ENCODE measurements at regions not wholly inside any gene's neighbourhood (a gene's known extent, or its start where the extent isn't known, plus 50 kb on each side); places are given as distances from the start of the nearest gene placed in this dataset.
A peak's percentile ranks its signal among the peaks of the same experiment; 100 is the strongest.

GRCh38 chr10:57094965-57095364 lies 733.9 kb upstream of the ZWINT start:
- DNase-seq: peak in 1 of 5 donors; percentile 43
- Histone ChIP-seq H3K36me3 (ENCODE audit: control insufficient read depth in 2 of 3, insufficient read depth in 3 of 3, low read length in 3 of 3) (no peaks in the 10 kb centered on the region), H3K27ac (ENCODE audit: low read depth in 2 of 2, low read length in 2 of 2) (no peak overlapping the region), H3K9ac (ENCODE audit: low read length in 3 of 3) (no peak overlapping the region), H3K27me3 (ENCODE audit: control insufficient read depth, insufficient read depth, low read length) (no peaks in the 10 kb centered on the region), H3K4me1 (ENCODE audit: control insufficient read depth in 2 of 3, insufficient read depth in 2 of 3, low read depth in 1 of 3, low read length in 3 of 3) (no peaks in the 10 kb centered on the region), H3K4me3 (ENCODE audit: low read length in 3 of 3) (no peak overlapping the region), H3K9me3 (ENCODE audit: control insufficient read depth in 2 of 3, insufficient read depth in 1 of 3, low read length in 3 of 3) (peaks cover 0 to 5% (median 0%) of the 10 kb centered on the region in 3 donors)
- intact Hi-C loops (cut with DNase I): no loop called here
- FAIRE-seq: no peak
- no peak for TF ChIP-seq CTCF (IDR thresholded peaks at IDR 0.05; ENCODE audit: borderline replicate concordance, extremely low read depth, insufficient read depth)

GRCh38 chr10:57094083-57094482 lies 733.0 kb upstream of the ZWINT start:
- H3K9ac ChIP-seq (ENCODE audit: low read length in 3 of 3): no peak overlapping the region
- intact Hi-C loops (cut with DNase I): no loop called here
- H3K9me3 ChIP-seq (ENCODE audit: control insufficient read depth in 2 of 3, insufficient read depth in 1 of 3, low read length in 3 of 3): peaks cover 0 to 5% (median 0%) of the 10 kb centered on the region in 3 donors
- no peaks in the 10 kb centered on the region for H3K27me3 ChIP-seq (ENCODE audit: control insufficient read depth, insufficient read depth, low read length)
- DNase-seq (no peak), FAIRE-seq (no peak)
- no peak overlapping the region for H3K27ac ChIP-seq (ENCODE audit: low read depth in 2 of 2, low read length in 2 of 2)
- no peak for TF ChIP-seq CTCF (IDR thresholded peaks at IDR 0.05; ENCODE audit: borderline replicate concordance, extremely low read depth, insufficient read depth)
- no peak overlapping the region for H3K4me3 ChIP-seq (ENCODE audit: low read length in 3 of 3)
- no peaks in the 10 kb centered on the region for H3K36me3 ChIP-seq (ENCODE audit: control insufficient read depth in 2 of 3, insufficient read depth in 3 of 3, low read length in 3 of 3)
- H3K4me1 ChIP-seq (ENCODE audit: control insufficient read depth in 2 of 3, insufficient read depth in 2 of 3, low read depth in 1 of 3, low read length in 3 of 3): no peaks in the 10 kb centered on the region

- Histone ChIP-seq H3K36me3 (ENCODE audit: control insufficient read depth in 2 of 3, insufficient read depth in 3 of 3, low read length in 3 of 3) (no peaks in the 10 kb centered on the region), H3K27ac (ENCODE audit: low read depth in 2 of 2, low read length in 2 of 2) (no peak overlapping the region), H3K4me1 (ENCODE audit: control insufficient read depth in 2 of 3, insufficient read depth in 2 of 3, low read depth in 1 of 3, low read length in 3 of 3) (no peaks in the 10 kb centered on the region), H3K4me3 (ENCODE audit: low read length in 3 of 3) (no peak overlapping the region), H3K9me3 (ENCODE audit: control insufficient read depth in 2 of 3, insufficient read depth in 1 of 3, low read length in 3 of 3) (peaks cover 0 to 3% (median 0%) of the 10 kb centered on the region in 3 donors), H3K27me3 (ENCODE audit: control insufficient read depth, insufficient read depth, low read length) (no peaks in the 10 kb centered on the region), H3K9ac (ENCODE audit: low read length in 3 of 3) (no peak overlapping the region)
- no peak for FAIRE-seq
- TF ChIP-seq CTCF (IDR thresholded peaks at IDR 0.05; ENCODE audit: borderline replicate concordance, extremely low read depth, insufficient read depth): no peak
- peak in 2 of 5 donors; percentile 8 to 54 for DNase-seq
- intact Hi-C loops (cut with DNase I): no loop called here
Observed at GRCh38 chr10:57053530-57053929, 692.5 kb upstream of the ZWINT start.

GRCh38 chr10:57049096-57049495 lies 688.0 kb upstream of the ZWINT start:
- no peak for FAIRE-seq
- intact Hi-C loops (cut with DNase I): no loop called here

More at GRCh38 chr10:57049096-57049495, 688.0 kb upstream of the ZWINT start:
- Histone ChIP-seq H3K4me1 (ENCODE audit: control insufficient read depth in 2 of 3, insufficient read depth in 2 of 3, low read depth in 1 of 3, low read length in 3 of 3) (no peaks in the 10 kb centered on the region), H3K27ac (ENCODE audit: low read depth in 2 of 2, low read length in 2 of 2) (no peak overlapping the region), H3K27me3 (ENCODE audit: control insufficient read depth, insufficient read depth, low read length) (no peaks in the 10 kb centered on the region), H3K9ac (ENCODE audit: low read length in 3 of 3) (no peak overlapping the region), H3K36me3 (ENCODE audit: control insufficient read depth in 2 of 3, insufficient read depth in 3 of 3, low read length in 3 of 3) (no peaks in the 10 kb centered on the region), H3K9me3 (ENCODE audit: control insufficient read depth in 2 of 3, insufficient read depth in 1 of 3, low read length in 3 of 3) (peaks cover 0 to 3% (median 0%) of the 10 kb centered on the region in 3 donors), H3K4me3 (ENCODE audit: low read length in 3 of 3) (no peak overlapping the region)
- TF ChIP-seq CTCF (IDR thresholded peaks at IDR 0.05; ENCODE audit: borderline replicate concordance, extremely low read depth, insufficient read depth): no peak
- DNase-seq: no peak

Measured in kidney (tissue), 13 donors.